ENCODE measurements at regions not wholly inside any gene's neighbourhood (a gene's known extent, or its start where the extent isn't known, plus 50 kb on each side); places are given as distances from the start of the nearest gene placed in this dataset.

DNA sequence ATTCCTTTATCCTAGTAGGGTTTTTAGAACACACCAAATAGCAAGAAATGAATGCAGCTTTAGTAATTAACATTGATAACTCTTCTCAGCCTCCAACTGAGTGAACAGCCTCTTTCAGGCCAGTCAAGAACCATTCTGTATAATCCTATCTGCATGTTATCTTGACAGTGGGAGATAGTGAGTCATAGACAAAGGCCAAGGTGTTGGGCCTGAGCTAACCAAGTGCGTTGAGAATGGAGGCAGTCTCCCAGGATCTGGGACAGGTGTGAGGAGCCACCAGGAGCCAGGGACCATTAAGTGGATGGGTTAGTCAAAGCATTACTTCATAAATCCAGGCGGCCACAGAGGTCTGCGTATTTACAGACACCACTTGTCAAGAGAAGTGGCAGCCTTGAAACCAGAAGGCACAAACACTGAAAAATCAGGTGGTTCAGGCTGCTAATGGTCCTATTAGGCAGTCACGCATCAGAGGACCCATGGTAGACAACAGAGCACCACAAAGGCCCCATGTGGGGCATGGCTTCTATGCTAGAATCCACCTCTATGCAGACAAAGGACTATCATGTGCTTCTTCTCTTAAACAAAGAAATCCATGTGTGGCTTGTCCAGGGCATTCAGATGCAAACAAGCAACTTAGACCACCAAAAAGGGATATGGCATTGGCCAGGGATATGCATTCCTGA, 409.7 kb upstream of the PIK3R1 start:
- Histone ChIP-seq H3K9me3 (ENCODE audit: control insufficient read depth in 4 of 4, low read length in 3 of 4) (no peaks in the 10 kb centered on the region), H3K4me1 (ENCODE audit: control insufficient read depth in 4 of 4, insufficient read depth in 4 of 4, low read length in 3 of 4) (peaks cover 0 to 20% (median 5%) of the 10 kb centered on the region in 4 donors), H3K36me3 (ENCODE audit: control insufficient read depth in 4 of 4, insufficient read depth in 3 of 4, low read depth in 1 of 4, low read length in 3 of 4) (peaks cover 0 to 8% (median 0%) of the 10 kb centered on the region in 4 donors), H3K9ac (ENCODE audit: low read depth in 1 of 2, low read length in 2 of 2) (no peak overlapping the region), H3K27ac (ENCODE audit: low read depth in 1 of 2, low read length in 2 of 2) (no peak overlapping the region), H3K4me3 (ENCODE audit: low read depth in 1 of 3, low read length in 3 of 3) (no peak overlapping the region), H3K27me3 (ENCODE audit: control insufficient read depth in 4 of 4, insufficient read depth in 4 of 4, low read length in 3 of 4) (no peaks in the 10 kb centered on the region)
- DNase-seq (ENCODE audit: low spot score), result no peak
- WGBS, result 97% methylated on average over 4 of the region's 4 CpGs
- TF ChIP-seq, protein P1, sequence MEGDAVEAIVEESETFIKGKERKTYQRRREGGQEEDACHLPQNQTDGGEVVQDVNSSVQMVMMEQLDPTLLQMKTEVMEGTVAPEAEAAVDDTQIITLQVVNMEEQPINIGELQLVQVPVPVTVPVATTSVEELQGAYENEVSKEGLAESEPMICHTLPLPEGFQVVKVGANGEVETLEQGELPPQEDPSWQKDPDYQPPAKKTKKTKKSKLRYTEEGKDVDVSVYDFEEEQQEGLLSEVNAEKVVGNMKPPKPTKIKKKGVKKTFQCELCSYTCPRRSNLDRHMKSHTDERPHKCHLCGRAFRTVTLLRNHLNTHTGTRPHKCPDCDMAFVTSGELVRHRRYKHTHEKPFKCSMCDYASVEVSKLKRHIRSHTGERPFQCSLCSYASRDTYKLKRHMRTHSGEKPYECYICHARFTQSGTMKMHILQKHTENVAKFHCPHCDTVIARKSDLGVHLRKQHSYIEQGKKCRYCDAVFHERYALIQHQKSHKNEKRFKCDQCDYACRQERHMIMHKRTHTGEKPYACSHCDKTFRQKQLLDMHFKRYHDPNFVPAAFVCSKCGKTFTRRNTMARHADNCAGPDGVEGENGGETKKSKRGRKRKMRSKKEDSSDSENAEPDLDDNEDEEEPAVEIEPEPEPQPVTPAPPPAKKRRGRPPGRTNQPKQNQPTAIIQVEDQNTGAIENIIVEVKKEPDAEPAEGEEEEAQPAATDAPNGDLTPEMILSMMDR (IDR thresholded peaks at IDR 0.05; ENCODE audit: low read depth, low read length, missing input control), result no peak
- TF ChIP-seq FOXA1 (IDR thresholded peaks at IDR 0.05), result no peak
- no peak for TF ChIP-seq JUND (IDR thresholded peaks at IDR 0.05)
- no peak for TF ChIP-seq YY1 (IDR thresholded peaks at IDR 0.05)
- TF ChIP-seq, protein P2, sequence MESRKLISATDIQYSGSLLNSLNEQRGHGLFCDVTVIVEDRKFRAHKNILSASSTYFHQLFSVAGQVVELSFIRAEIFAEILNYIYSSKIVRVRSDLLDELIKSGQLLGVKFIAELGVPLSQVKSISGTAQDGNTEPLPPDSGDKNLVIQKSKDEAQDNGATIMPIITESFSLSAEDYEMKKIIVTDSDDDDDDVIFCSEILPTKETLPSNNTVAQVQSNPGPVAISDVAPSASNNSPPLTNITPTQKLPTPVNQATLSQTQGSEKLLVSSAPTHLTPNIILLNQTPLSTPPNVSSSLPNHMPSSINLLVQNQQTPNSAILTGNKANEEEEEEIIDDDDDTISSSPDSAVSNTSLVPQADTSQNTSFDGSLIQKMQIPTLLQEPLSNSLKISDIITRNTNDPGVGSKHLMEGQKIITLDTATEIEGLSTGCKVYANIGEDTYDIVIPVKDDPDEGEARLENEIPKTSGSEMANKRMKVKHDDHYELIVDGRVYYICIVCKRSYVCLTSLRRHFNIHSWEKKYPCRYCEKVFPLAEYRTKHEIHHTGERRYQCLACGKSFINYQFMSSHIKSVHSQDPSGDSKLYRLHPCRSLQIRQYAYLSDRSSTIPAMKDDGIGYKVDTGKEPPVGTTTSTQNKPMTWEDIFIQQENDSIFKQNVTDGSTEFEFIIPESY (IDR thresholded peaks at IDR 0.05), result no peak
- TF ChIP-seq, protein P3, sequence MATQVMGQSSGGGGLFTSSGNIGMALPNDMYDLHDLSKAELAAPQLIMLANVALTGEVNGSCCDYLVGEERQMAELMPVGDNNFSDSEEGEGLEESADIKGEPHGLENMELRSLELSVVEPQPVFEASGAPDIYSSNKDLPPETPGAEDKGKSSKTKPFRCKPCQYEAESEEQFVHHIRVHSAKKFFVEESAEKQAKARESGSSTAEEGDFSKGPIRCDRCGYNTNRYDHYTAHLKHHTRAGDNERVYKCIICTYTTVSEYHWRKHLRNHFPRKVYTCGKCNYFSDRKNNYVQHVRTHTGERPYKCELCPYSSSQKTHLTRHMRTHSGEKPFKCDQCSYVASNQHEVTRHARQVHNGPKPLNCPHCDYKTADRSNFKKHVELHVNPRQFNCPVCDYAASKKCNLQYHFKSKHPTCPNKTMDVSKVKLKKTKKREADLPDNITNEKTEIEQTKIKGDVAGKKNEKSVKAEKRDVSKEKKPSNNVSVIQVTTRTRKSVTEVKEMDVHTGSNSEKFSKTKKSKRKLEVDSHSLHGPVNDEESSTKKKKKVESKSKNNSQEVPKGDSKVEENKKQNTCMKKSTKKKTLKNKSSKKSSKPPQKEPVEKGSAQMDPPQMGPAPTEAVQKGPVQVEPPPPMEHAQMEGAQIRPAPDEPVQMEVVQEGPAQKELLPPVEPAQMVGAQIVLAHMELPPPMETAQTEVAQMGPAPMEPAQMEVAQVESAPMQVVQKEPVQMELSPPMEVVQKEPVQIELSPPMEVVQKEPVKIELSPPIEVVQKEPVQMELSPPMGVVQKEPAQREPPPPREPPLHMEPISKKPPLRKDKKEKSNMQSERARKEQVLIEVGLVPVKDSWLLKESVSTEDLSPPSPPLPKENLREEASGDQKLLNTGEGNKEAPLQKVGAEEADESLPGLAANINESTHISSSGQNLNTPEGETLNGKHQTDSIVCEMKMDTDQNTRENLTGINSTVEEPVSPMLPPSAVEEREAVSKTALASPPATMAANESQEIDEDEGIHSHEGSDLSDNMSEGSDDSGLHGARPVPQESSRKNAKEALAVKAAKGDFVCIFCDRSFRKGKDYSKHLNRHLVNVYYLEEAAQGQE (IDR thresholded peaks at IDR 0.05), result no peak

DNA sequence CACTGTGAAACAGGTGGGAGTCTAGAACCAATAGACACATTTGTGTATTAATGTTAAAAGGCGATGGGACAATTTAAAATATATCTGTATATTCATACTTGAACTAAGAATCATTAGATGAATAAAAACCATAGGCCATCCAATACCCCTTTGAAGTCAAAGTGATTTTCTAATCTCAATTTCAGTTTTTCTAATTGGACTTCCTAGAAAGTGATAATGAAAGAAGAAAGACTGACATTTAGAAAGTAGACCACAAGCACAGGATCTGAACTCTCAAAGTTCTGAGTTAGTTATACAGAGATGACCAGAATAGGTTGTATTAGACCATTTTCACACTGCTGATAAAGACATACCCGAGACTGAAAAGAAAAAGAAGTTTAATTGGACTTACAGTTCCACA, 412.8 kb upstream of the PIK3R1 start:
- WGBS, result 84% methylated on average over 2 of the region's 2 CpGs
- TF ChIP-seq, protein P3 (IDR thresholded peaks at IDR 0.05), result no peak
- no peak for TF ChIP-seq RAD21 (IDR thresholded peaks at IDR 0.05)
- no peak for TF ChIP-seq HNF4G (IDR thresholded peaks at IDR 0.05)
- no peak for TF ChIP-seq YY1 (IDR thresholded peaks at IDR 0.05)
- no peak for TF ChIP-seq EGR1 (IDR thresholded peaks at IDR 0.05; ENCODE audit: low read depth in 2 of 2)
- no peak for TF ChIP-seq JUND (IDR thresholded peaks at IDR 0.05)
- TF ChIP-seq SP1 (IDR thresholded peaks at IDR 0.05), result no peak
- no peak for TF ChIP-seq HNF4A (conservative IDR thresholded peaks at IDR 0.05)
- TF ChIP-seq NR2F2 (IDR thresholded peaks at IDR 0.05), result no peak

More for the DNA sequence above, 412.8 kb upstream of the PIK3R1 start:
- Histone ChIP-seq H3K27ac (ENCODE audit: low read depth in 1 of 2, low read length in 2 of 2) (no peak overlapping the region), H3K4me3 (ENCODE audit: low read depth in 1 of 3, low read length in 3 of 3) (no peak overlapping the region), H3K4me1 (ENCODE audit: control insufficient read depth in 4 of 4, insufficient read depth in 4 of 4, low read length in 3 of 4) (peaks cover 0 to 17% (median 0%) of the 10 kb centered on the region in 4 donors), H3K9me3 (ENCODE audit: control insufficient read depth in 4 of 4, low read length in 3 of 4) (no peaks in the 10 kb centered on the region), H3K9ac (ENCODE audit: low read depth in 1 of 2, low read length in 2 of 2) (no peak overlapping the region), H3K27me3 (ENCODE audit: control insufficient read depth in 4 of 4, insufficient read depth in 4 of 4, low read length in 3 of 4) (no peaks in the 10 kb centered on the region), H3K36me3 (ENCODE audit: control insufficient read depth in 4 of 4, insufficient read depth in 3 of 4, low read depth in 1 of 4, low read length in 3 of 4) (peaks cover 0 to 8% (median 0%) of the 10 kb centered on the region in 4 donors)
- no peak for DNase-seq (ENCODE audit: low spot score)

Data from liver (tissue), 8 donors.